Peyer's patch (tissue), 4 donors: ENCODE measurements at regions not wholly inside any gene's neighbourhood (a gene's known extent, or its start where the extent isn't known, plus 50 kb on each side); places are given as distances from the start of the nearest gene placed in this dataset.

Experiments
- DNase-seq, 3 donors: peaks; one replicate each; pipeline ENCODE4 v3.0.0-alpha.2; 2017 to 2019
- H3K27ac ChIP-seq, 4 donors: fragments of 200-600 bp; sonication (generic); one replicate each; pipeline ENCODE4 v1.5.1; 2016 to 2019
- H3K27me3 ChIP-seq, 2 donors: fragments of 200-600 bp; sonication (generic); one replicate each; pipeline ENCODE4 v1.5.1; 2019
- H3K36me3 ChIP-seq, 3 donors: fragments of 200-600 bp; sonication (generic); one replicate each; pipeline ENCODE4 v1.5.1; 2016 to 2019
- H3K4me1 ChIP-seq, 4 donors: fragments of 200-600 bp; sonication (generic); one replicate each; pipeline ENCODE4 v1.5.1; 2016 to 2019
- H3K4me3 ChIP-seq, 4 donors: fragments of 200-600 bp; sonication (generic); 1 replicate in 3 of 4; 2 replicates in 1 of 4; pipeline ENCODE4 v1.5.1; 2016 to 2019; ENCODE audit warnings: mild to moderate bottlenecking in 1 of 4
- H3K9me3 ChIP-seq, 4 donors: fragments of 200-600 bp; sonication (generic); one replicate each; pipeline ENCODE4 v1.5.1; 2016 to 2019; ENCODE audit warnings: mild to moderate bottlenecking in 1 of 4
- CTCF ChIP-seq, 6 experiments: fragments of 450-650 bp in 4 of 6; fragments of 200-600 bp in 2 of 6; sonication (generic) in 1 of 6; IDR thresholded peaks; one replicate each; pipeline ENCODE4 v1.5.1; 2017 to 2019; ENCODE audit warnings: antibody characterized with exemption in 6 of 6, mild to moderate bottlenecking in 3 of 6, moderate library complexity in 1 of 6
- POLR2A ChIP-seq, 2 donors: fragments of 450-650 bp; IDR thresholded peaks; one replicate each; pipeline ENCODE4 v1.5.1; 2017; ENCODE audit warnings: antibody characterized with exemption in 2 of 2, mild to moderate bottlenecking in 2 of 2, moderate library complexity in 2 of 2

DNA sequence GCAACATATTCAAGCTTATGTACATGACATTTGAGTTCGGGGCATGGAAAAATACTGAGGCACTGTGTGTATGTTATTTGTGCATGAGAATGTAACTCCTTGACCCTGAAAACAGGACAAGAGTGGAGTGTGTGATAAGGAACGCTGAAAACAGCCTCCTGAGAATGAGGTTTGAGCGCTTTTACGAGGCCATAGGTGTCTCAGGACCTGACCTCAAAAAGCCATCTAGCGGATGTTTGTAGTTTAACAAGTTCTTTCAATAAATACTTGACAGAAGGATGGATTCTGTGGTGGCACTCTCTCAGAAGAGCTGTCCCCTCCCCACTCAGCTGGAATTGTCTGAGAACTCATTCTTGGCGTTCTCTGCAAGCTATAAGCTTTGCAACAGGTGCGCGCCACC lies 350.5 kb upstream of the TMTC1 start:
- no peak for DNase-seq
- Histone ChIP-seq H3K4me1 (no peaks in the 10 kb centered on the region), H3K27me3 (no peaks in the 10 kb centered on the region), H3K27ac (no peak overlapping the region), H3K36me3 (no peaks in the 10 kb centered on the region), H3K4me3 (no peak overlapping the region), H3K9me3 (no peaks in the 10 kb centered on the region)
- no peak for TF ChIP-seq POLR2A (IDR thresholded peaks at IDR 0.05)
- no peak for TF ChIP-seq CTCF (IDR thresholded peaks at IDR 0.05)

GRCh38 chr12:30126944-30127343 lies 343.2 kb upstream of the TMTC1 start:
- Histone ChIP-seq H3K4me3 (no peak overlapping the region), H3K36me3 (no peaks in the 10 kb centered on the region)

GRCh38 chr12:30120522-30120921 lies 336.8 kb upstream of the TMTC1 start:
- Histone ChIP-seq H3K36me3 (no peaks in the 10 kb centered on the region), H3K4me1 (no peaks in the 10 kb centered on the region), H3K9me3 (no peaks in the 10 kb centered on the region), H3K27ac (no peak overlapping the region), H3K4me3 (no peak overlapping the region), H3K27me3 (no peaks in the 10 kb centered on the region)
- no peak for DNase-seq
- TF ChIP-seq CTCF (IDR thresholded peaks at IDR 0.05), result no peak
- TF ChIP-seq POLR2A (IDR thresholded peaks at IDR 0.05), result no peak

More at GRCh38 chr12:30126944-30127343, 343.2 kb upstream of the TMTC1 start:
- Histone ChIP-seq H3K9me3 (no peaks in the 10 kb centered on the region), H3K27me3 (no peaks in the 10 kb centered on the region), H3K4me1 (no peaks in the 10 kb centered on the region), H3K27ac (no peak overlapping the region)
- DNase-seq, result no peak
- no peak for TF ChIP-seq POLR2A (IDR thresholded peaks at IDR 0.05)
- TF ChIP-seq CTCF (IDR thresholded peaks at IDR 0.05), result no peak

DNA sequence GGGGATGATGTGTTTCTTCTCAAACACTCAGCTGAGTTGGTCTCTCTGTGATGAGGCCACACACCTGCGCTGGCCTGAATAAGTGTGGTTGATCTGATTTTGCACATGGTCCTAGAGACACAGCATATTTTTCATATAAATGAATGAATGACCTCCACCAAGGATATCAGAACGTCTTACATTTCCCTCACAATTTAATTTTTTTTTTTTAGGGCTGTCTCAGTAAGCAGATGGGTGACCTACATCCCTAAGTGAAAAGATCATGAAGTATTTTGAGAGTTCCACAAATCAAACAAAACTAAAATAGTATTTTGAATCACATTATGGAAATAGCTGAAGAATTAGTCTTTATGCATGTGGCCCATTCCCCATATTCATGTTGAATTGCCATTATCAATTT lies 333.7 kb upstream of the TMTC1 start:
- no peak for DNase-seq
- TF ChIP-seq POLR2A (IDR thresholded peaks at IDR 0.05) (no peak), CTCF (IDR thresholded peaks at IDR 0.05) (no peak)
- no peaks in the 10 kb centered on the region for H3K36me3 ChIP-seq

DNA sequence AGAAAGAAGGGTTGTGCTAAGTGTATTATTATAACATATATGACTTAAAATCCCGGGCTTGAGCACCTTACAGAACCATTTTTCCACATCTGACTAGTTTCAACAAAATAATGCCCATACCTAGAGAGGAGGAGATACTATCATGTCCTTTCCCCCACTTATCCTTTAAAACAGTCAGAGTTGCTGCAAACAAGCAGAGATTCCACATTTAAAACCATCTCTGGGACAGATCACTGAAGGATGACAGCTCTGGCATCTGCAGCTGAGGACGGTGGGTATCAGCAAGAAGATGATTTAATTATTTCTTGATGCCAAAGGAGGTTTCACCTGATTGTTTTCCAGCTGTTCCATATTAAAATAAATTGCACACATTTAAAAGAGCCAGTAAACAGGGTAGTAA lies 328.0 kb upstream of the TMTC1 start:
- Histone ChIP-seq H3K4me3 (no peak overlapping the region), H3K9me3 (no peaks in the 10 kb centered on the region), H3K36me3 (no peaks in the 10 kb centered on the region), H3K4me1 (no peaks in the 10 kb centered on the region), H3K27me3 (no peaks in the 10 kb centered on the region), H3K27ac (no peak overlapping the region)
- no peak for DNase-seq
- no peak for TF ChIP-seq POLR2A (IDR thresholded peaks at IDR 0.05)
- TF ChIP-seq CTCF (IDR thresholded peaks at IDR 0.05), result no peak

More for the DNA sequence above, 333.7 kb upstream of the TMTC1 start:
- Histone ChIP-seq H3K4me1 (no peaks in the 10 kb centered on the region), H3K27me3 (no peaks in the 10 kb centered on the region), H3K9me3 (no peaks in the 10 kb centered on the region), H3K4me3 (no peak overlapping the region), H3K27ac (no peak overlapping the region)

GRCh38 chr12:30110958-30111586 lies 327.3 kb upstream of the TMTC1 start:
- H3K27ac ChIP-seq, result no peak overlapping the region
- H3K4me3 ChIP-seq, result no peak overlapping the region
- no peaks in the 10 kb centered on the region for H3K9me3 ChIP-seq
- no peaks in the 10 kb centered on the region for H3K36me3 ChIP-seq
- DNase-seq, result no peak
- H3K4me1 ChIP-seq, result no peaks in the 10 kb centered on the region
- H3K27me3 ChIP-seq, result no peaks in the 10 kb centered on the region
- TF ChIP-seq CTCF (IDR thresholded peaks at IDR 0.05), result no peak
- no peak for TF ChIP-seq POLR2A (IDR thresholded peaks at IDR 0.05)
